HG02798 (cell line): ENCODE measurements at regions not wholly inside any gene's neighbourhood (a gene's known extent, or its start where the extent isn't known, plus 50 kb on each side); places are given as distances from the start of the nearest gene placed in this dataset.

Experiments used
- ATAC-seq: cut with Tn5 transposase; IDR thresholded peaks from one replicate; pipeline ENCODE4 v1.9.1; 2021; ENCODE audit warnings: mild to moderate bottlenecking; ENCODE audit not compliant: unreplicated experiment, poor library complexity

DNA sequence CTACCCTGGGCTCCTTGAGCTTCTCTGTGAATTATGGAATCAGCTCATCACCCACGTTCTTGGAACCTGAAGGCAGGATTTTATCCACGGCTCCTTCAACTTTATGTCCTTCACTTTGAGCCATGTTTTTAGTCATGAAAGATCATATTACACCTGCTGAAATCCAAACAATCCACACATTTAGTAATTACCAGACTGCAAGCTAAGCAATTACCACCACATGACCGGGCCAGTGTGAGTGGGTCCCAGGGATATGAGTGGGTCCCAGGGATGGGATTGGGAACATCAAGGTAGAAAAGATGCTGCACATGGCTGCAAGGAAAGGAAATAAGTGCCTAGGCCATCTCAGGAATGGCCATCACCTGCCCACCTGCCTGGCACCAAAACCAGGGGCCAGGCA, 140.3 kb upstream of the IQSEC1 start:
- ATAC-seq, result no peak

DNA sequence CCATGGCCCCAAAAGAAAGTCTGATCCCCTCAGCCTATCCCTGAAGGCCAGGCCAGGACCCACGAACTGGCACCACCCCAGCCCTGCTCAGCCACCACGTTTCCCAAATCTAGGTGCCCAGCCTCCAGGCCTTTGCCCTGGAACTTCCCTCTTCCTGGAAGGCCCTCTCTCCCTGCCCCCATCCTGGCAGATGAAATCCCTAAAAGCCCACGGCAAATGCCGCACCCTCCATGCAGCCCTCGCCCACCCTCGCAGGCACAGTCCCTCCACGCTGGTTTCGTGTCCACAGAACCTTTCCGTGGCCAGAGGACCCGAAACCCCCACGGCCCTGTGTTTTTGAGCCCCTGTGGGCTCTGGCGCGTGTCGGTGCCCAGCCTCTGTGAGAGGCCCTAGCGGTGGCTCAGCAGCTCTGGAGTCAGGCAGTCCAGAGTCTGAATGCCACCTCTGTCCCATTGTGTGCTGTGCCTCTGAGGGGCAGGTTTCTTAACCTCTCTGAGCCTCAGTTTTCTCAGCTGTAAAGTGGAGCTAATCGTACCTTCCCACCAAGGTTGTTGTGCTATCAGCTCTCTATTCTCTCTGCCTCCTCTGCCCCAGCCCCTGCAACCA, 138.5 kb upstream of the IQSEC1 start:
- no peak for ATAC-seq

DNA sequence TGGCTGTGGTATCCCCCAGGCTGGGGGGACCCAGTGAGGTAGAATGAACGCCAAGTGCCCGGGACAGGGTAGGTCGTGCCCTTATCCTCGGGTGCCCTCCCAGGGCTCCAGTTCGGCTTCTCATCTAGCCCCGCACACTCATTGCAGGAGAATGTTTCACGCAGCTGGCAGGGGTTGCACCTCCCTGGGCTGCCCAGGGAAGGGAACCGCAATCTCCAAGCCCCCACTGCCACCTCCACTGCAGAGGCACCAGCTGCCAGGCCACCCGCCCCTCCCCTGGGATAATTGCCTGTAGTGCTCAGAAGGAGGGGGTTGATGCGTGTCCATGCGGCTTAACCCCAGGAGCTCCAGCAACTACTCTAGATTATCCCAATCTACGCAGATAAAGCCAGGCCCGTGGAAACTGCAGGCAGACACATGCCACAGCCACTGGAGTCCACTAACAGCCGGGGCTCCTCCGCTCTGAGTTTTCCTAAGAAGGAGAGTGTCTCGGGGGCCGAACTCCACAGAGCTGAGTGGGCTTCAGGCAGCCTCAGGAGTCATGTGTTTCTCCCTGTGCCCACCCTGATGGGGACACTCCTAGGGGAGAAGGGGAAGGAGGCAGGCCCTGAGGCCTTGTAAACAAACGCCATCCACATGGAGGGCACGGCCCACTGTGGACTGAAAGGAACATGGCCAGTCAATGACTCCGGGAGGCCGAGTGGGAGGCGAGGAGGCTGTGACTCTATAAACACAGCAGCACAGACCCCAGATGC, 137.2 kb upstream of the IQSEC1 start:
- ATAC-seq, result no peak

DNA sequence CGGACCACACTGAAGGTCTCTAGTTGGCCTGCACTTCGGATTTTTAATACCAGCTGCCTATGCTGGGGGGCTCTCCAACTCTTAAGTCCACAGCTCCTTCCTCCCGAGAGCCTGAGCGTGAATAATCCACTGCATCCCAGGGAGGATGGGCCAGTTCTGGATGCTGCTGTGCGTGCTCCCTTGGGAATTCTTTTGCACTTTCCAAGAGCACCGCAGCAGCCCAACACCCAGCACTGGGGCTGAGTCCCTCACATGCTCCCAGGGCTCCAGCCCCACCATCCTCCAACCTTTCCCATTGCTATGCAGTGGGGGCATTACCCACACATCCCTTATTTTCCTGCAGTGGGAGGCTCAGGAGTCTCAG, 136.4 kb upstream of the IQSEC1 start:
- ATAC-seq, result no peak

DNA sequence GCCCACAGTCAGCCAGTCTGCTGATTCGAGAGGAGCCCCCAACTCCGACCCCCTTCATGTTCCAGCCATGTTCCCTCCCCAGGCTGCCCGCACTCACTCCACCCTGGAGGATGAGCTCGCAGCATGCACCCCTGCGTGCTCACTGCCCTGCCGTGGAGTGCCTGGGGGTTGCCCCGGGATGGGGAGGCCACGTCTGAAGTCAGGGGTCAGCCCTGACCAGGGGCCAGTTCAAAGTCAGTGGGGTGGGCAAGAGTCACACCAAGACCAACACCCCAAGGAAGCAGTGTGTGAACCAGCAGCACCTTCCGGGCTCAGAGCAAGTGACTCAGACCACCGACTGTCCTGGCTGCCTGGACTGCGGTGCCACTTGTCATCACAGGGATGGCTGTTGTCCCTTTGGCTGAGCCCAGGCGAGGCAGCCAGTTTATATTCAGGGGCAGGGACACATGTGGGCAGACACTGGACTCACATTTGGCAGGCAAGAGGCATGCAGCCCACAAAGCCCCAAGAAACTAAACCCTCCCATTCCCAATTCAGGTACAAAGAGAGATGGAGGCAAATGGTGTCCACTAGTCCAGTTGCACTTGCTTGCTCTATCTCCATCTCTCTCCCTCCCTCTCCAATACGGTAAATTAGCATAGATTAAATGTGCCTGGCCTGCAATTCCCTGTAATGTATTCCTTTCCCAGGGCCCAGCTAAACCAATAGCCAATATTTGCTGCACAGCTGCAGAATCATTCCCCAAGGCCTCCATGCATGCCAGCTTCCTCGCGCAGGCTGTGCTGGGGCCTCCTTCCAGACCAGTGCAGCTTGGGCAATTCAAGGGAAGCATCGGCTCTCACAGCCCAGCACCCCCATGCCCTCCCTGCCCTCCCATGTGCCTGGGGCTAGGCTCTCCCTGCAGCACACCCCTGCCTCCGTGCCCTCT, 135.7 kb upstream of the IQSEC1 start:
- no peak for ATAC-seq

DNA sequence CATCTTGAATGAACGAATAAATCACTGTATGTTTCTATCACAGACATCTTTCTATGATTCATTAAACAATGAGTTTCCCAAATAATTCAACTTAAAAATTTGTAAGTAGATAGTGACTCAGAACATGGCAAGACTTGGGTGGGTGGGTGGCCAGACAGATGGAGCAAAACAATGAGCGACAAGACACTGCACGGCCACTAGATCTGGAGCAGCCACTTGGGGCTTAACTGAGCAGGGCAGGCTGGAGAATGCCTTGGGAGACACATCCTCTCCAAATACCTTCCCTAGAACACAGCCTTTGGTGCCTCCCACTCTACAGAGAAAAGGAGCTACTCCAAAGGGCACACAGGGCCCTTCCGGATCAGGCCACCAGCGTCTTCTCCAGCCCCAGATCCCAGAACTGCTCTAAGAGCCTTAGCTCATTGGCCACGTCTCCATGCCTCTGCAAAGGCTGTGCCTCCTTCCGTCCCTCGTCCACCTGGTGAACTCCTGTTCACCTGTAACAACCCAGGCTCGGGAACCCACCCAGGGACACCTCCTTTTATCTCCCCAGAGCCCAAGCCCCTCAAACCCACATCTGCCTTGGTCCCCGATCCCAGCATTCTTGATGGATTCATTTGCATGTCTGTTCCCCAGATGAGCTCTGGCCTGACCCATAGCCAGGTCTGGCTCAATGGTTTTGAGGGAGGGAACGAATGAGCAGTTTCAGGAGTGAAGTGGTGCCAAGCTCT, 134.9 kb upstream of the IQSEC1 start:
- no peak for ATAC-seq

DNA sequence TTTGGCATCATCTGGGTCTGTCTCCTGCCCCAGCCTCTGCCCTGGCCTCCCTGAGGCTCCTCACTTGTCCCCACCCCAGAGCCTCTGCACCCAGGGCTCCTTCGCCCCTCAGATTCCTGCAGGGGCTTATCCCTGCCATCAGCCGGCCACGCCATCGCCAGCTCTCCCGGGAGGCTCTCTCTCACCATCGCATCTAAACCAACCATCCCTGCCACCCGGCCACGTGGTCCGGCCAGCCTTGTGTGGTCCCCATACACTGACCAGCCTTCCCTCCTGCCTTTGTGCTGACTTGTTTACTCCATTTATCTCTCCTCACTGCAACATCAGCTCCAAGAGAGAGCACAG, 134.3 kb upstream of the IQSEC1 start:
- ATAC-seq, result no peak

DNA sequence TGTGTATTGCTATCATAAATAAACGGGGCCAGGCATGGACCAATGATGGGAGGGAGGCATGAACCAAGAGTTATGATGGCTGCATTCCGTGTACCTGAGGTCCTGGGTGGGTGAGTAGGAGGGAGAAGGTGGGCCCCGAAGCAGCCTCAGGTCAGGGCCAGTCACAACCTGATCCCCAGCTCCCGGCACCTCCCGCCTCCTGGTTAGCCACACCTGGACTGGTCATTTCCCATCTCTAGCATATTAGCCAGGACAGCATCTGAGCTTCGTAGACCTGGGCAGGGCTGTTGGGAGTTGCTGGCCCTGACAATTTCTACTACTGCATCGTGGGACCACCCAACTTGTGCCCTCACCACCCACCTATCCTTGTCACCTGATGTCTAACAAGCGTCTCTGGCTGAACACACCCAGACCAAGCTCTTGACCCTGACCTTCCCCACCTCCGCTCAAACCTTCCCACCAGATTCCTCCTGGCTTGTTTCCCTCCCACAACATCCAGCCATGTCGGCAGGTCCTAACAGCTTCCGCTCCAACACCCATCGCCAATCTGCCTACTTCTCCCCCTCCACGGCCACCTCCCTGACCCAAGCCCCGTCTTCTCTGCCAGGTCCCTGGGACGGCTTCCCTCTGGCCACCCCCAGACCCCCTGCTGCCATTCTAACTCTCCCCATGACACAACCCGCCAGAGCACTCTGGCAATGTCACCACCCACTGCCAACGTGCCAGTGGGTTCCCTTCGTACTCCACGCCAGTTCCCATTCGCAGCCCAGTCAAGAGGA, 133.8 kb upstream of the IQSEC1 start:
- ATAC-seq, result no peak

DNA sequence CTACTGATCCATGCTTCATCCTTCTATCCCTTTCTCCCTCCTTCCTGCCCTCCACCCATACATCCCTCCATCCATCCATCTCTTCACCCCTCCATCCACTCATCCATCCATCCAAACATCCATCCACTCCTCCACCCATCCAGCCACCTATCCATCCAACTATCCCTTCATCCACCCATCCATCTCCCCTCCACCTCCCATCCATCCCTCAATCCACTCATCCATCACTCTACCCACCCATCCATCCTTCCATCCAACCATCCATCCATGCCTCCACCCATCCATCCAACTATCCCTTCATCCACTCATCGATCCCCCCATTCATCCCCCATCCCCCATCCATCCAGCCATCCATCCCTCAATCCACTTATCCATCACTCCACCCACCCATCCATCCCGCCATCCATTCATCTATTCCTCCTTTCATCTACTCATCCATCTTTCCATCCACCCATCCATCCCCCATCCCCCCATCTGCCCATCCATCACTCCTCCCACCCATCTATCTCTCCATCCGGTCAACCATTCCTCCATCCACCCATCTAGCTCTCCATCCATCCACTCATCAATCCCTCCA, 132.4 kb upstream of the IQSEC1 start:
- ATAC-seq, result no peak

DNA sequence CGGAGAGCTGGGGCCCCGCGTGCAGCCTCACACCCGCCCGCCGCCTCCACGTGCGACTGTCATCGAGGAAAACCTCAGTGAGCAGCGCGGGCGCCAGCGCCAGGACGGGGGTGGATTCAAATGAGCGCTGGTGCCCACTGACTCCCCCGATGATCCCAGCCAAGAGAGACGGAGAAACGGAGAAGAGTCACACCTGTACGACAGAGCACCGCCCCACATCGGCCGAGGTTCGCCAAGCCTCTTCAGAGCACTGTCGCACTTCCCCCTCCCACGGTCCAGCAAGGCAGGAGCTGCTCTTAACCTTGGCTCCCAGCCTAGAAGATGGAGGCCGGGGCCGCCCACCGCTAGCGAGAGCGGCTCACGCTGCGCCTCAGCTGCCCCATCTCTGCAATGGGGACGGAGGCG, 130.9 kb upstream of the IQSEC1 start:
- no peak for ATAC-seq

DNA sequence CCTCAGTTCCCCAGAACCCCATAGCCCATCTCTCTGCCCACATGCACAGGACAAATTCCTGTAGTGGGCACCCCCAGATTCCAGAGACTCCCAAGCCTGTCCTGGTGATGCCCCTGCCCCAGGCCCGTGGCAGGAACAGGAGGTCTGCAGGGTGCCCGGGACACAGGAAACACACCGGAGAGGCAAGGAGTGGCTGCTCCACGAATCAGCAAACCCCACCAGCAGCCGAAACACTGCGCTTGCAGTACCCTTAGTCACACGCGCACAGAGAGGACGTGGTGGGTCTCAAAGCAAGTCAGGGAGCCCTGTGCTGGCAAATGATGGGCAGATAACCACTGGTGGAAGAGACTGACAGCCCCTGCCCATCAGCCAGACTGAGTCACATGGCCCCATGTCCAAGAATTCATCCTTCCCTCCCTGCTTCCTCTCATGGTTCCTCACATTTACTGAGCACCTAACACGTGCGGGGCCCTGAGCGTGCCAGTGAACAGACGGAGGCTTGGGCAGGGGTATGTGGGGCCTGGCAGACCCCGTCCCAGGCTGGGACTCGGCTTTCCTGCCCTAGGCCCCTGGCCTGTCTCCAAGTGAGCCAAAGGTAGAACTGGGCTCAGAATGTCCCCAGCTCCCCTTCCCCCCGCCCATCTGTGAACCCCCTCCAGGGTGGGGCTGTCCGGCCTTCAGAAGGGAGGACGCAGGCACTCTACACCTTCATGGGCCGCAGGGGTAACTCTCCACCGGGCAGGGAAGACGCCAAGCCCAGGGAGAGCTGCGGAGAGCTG, 130.4 kb upstream of the IQSEC1 start:
- ATAC-seq, result no peak

DNA sequence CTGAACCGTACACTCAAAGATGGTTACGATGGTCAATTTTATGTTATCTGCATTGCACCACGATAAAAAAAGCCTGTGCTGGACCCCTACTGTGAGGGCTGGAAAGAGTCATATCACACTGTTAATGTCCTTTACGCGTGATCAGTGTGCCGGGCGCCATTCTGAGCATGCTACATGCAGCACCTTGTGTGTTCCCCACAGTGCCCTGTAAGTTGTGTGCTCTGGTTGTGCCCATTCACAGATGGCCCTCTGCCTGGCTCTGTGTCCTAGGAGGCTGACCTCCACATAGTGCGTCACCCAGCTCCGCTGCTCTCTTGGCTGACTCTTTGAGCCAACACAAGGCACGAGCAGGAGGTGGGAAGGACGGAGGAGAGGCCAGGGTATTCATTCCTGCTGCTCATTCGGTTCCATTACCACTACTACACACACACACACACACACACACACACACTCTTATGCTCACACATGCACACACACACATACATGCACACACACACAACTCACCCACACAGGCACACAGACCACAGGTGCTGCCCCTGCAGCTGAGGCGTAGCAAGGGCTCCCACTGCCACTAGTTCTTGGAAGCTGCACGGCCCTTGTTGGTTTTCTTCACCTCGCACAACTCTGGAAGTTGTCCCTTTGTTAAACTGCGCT, 129.6 kb upstream of the IQSEC1 start:
- no peak for ATAC-seq

DNA sequence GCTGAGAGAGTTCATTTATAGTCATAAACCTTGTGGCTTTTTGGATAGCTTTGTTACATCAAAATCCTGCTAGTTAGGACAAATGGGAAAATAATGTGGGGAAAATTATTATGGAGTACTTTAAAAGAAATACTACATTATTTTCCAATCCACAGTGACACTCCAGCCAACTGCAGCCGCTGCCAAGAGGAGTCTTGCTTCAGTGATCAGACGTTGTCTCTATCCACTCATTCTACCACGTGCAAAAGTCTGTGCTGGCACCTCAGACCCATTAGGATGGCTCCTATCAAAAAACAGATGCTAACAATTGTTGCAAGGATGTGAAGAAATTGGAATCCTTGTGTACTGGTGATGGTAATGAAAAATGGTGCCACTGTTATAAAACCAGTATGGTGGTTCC, 128.6 kb upstream of the IQSEC1 start:
- ATAC-seq, result no peak

DNA sequence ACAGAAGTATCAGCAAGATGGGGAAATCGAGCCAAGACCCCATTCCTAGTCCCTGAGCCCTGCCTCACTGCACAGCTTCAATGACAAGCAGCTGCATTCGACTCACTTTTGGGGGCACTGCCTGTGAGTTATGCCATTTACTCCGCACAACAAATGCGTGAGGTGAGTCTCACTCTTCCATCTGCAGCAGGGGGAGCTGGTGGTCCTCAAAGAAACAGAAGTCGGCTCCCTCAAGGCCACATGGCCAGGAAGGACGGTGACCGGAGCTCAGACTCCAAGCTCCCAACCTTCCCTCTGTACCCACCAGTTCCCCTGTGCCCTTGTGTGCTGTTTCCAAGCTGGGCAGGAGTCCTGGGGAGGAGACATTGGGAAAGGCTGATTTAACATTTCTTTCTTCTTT, 127.7 kb upstream of the IQSEC1 start:
- ATAC-seq, result no peak

DNA sequence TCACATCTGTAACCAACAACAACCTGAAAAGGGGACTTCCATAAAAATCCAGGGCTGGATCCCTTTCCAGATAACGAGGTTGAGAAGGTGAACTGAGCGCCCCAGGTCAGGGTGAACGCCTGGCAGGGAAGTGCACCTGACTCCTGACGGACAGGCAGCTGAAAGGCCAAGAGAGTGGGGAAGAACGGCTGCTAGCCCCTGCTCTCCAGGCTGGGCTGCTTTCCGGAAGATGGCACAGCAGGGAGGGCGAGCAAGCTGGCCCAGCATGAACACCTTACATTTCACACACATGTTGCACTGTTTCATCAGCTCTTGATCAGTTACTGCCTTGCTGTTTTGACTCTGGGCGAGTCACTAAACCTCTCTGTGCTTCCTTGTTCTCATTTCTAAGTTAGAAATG, 127.2 kb upstream of the IQSEC1 start:
- ATAC-seq, result no peak

DNA sequence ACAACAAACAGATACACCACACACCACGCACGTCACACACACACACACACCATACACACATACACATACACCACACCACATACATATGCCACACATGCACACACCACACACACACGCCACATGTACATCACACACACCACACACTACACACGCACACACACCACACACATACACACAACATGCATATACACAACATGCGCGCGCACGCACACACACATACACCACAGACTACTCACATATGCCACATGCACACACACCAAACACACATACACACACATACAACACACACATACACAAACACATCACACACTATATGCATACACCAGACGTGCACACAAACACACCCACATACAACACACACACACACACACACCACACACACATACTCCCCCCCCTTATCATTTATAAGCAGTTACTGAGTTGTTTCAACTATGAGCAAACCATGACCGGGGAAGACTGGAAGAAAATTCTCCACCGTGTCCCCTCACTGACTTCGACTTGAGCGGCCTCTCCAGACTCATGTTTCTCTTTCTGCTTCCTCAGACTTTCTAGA, 126.7 kb upstream of the IQSEC1 start:
- no peak for ATAC-seq

DNA sequence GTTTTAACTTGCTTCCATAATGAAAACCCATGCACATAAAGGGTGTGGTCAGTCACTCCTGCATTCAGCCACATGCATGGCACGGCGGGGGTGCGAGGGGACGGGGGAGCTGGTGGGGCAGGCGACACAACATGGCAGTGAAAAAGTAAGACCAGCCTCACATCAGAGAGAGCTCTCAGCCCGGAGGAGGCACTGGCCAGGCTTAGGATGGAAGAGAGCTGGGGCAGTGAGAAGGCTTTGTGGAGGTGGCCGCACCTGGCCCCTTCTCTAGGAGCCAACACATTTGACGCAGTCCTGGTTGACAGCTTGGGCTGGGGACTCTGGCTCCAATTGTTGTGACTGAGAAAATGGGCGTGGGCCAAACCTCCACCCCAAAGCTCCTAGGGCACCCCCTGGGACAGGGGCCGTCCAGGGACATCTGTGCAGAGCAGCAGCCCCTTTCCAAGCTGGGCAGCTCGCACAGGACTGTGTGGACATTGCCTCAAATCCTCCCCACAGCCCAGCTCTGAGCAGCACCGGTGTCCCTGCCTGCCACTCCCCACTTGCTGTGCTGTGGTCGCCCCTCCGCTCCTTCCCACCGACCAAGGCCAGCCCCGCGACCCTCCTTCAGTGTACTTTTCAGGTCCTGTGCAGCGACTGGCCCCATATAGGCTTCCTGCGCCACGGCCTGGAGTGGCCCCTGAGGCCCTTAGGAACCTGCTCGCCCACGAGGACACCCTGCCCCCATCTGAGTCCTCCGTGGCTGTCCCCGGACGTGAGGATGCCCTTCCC, 126.0 kb upstream of the IQSEC1 start:
- ATAC-seq, result no peak
